ENCODE measurements at regions not wholly inside any gene's neighbourhood (a gene's known extent, or its start where the extent isn't known, plus 50 kb on each side); places are given as distances from the start of the nearest gene placed in this dataset.

- Histone ChIP-seq H3K4me2 (ENCODE audit: insufficient read depth, low read length, poor library complexity, severe bottlenecking) (no peak overlapping the region), H3K36me3 (replicated peaks in 1 of 2; ENCODE audit: control insufficient read depth in 2 of 2, insufficient read depth in 2 of 2, low read length in 2 of 2) (no peaks in the 10 kb centered on the region), H2AFZ (ENCODE audit: low read length) (no peak overlapping the region), H2BK15ac (ENCODE audit: low read length) (no peak overlapping the region), H3K27ac (replicated peaks; ENCODE audit: low read length) (no peak overlapping the region), H2BK5ac (ENCODE audit: low read length) (no peak overlapping the region), H2BK120ac (ENCODE audit: low read depth, low read length) (no peak overlapping the region), H2BK12ac (ENCODE audit: low read length) (no peak overlapping the region), H2AK5ac (ENCODE audit: low read depth, low read length) (no peak overlapping the region), H3K23ac (ENCODE audit: low read depth, low read length, poor library complexity) (no peak overlapping the region), H3K79me1 (ENCODE audit: low read depth, low read length) (no peaks in the 10 kb centered on the region), H4K8ac (ENCODE audit: low read depth, low read length) (no peak overlapping the region), H3K4me1 (ENCODE audit: control insufficient read depth in 2 of 2, insufficient read depth in 1 of 2, low read depth in 1 of 2, low read length in 2 of 2) (peaks cover 0 to 3% of the 10 kb centered on the region in 2 donors), H3K4ac (ENCODE audit: low read length) (no peak overlapping the region), H3K4me3 (ENCODE audit: low read length in 2 of 2) (no peak overlapping the region), H3K18ac (ENCODE audit: low read length) (no peak overlapping the region), H3K9ac (ENCODE audit: low read depth, low read length, poor library complexity) (no peak overlapping the region), H4K91ac (ENCODE audit: low read depth, low read length, poor library complexity) (no peak overlapping the region), H3K27me3 (ENCODE audit: control insufficient read depth in 3 of 3, insufficient read depth in 3 of 3, low read depth in 1 of 3, low read length in 3 of 3) (no peaks in the 10 kb centered on the region), H3K14ac (ENCODE audit: low read length) (no peak overlapping the region), H3K9me3 (replicated peaks in 1 of 2; ENCODE audit: control insufficient read depth in 2 of 2, insufficient read depth in 1 of 2, low read depth in 1 of 2, low read length in 2 of 2) (no peaks in the 10 kb centered on the region)
- WGBS, 2 donors (ENCODE audit: extremely low coverage in 2 of 2, insufficient read length in 2 of 2, insufficient replicate concordance in 1 of 2), result no CpG with 5 or more reads among the region's 4 CpGs
- DNase-seq (ENCODE audit: low spot score), result no peak
Measured at GRCh38 chr2:75799859-75800258, 89.1 kb upstream of the GCFC2 start.

- Histone ChIP-seq H3K9ac (ENCODE audit: low read depth, low read length, poor library complexity) (no peak overlapping the region), H3K4me2 (ENCODE audit: insufficient read depth, low read length, poor library complexity, severe bottlenecking) (no peak overlapping the region), H2BK15ac (ENCODE audit: low read length) (no peak overlapping the region), H4K8ac (ENCODE audit: low read depth, low read length) (no peak overlapping the region), H3K9me3 (replicated peaks in 1 of 2; ENCODE audit: control insufficient read depth in 2 of 2, insufficient read depth in 1 of 2, low read depth in 1 of 2, low read length in 2 of 2) (no peaks in the 10 kb centered on the region), H2AK5ac (ENCODE audit: low read depth, low read length) (no peak overlapping the region), H3K4me3 (ENCODE audit: low read length in 2 of 2) (no peak overlapping the region), H3K4ac (ENCODE audit: low read length) (no peak overlapping the region), H3K79me1 (ENCODE audit: low read depth, low read length) (no peaks in the 10 kb centered on the region), H4K91ac (ENCODE audit: low read depth, low read length, poor library complexity) (no peak overlapping the region), H3K23ac (ENCODE audit: low read depth, low read length, poor library complexity) (no peak overlapping the region), H3K18ac (ENCODE audit: low read length) (no peak overlapping the region), H2AFZ (ENCODE audit: low read length) (no peak overlapping the region), H2BK5ac (ENCODE audit: low read length) (no peak overlapping the region), H3K4me1 (ENCODE audit: control insufficient read depth in 2 of 2, insufficient read depth in 1 of 2, low read depth in 1 of 2, low read length in 2 of 2) (peaks cover 0 to 3% of the 10 kb centered on the region in 2 donors), H3K27ac (replicated peaks; ENCODE audit: low read length) (no peak overlapping the region), H3K14ac (ENCODE audit: low read length) (no peak overlapping the region), H3K27me3 (ENCODE audit: control insufficient read depth in 3 of 3, insufficient read depth in 3 of 3, low read depth in 1 of 3, low read length in 3 of 3) (no peaks in the 10 kb centered on the region), H3K36me3 (replicated peaks in 1 of 2; ENCODE audit: control insufficient read depth in 2 of 2, insufficient read depth in 2 of 2, low read length in 2 of 2) (no peaks in the 10 kb centered on the region), H2BK120ac (ENCODE audit: low read depth, low read length) (no peak overlapping the region), H2BK12ac (ENCODE audit: low read length) (no peak overlapping the region)
- no peak for DNase-seq (ENCODE audit: low spot score)
- WGBS, 2 donors (ENCODE audit: extremely low coverage in 2 of 2, insufficient read length in 2 of 2, insufficient replicate concordance in 1 of 2), result no CpG with 5 or more reads among the region's 4 CpGs
Measured at GRCh38 chr2:75798569-75798968, 87.9 kb upstream of the GCFC2 start.

DNA sequence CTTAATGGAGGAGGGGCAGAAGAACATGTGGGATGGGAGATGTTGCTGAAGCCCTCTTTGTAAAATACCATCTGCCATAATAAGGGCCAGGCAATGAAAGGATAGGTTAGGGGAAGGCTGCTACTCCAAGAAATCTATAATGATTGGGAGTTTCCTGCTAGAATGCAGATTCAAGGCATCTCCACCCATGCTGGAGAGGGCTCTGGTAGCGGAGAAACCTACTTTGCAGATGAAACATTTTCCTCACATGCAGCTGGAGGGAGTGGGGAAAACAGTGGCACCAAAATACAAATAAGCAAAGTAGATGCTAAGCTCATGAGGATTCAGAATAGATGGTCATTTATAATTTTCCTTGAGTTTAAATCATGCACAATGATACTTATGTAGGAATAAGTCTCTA, 82.3 kb upstream of the GCFC2 start:
- Histone ChIP-seq H2BK120ac (ENCODE audit: low read depth, low read length) (no peak overlapping the region), H3K4ac (ENCODE audit: low read length) (no peak overlapping the region), H3K4me3 (ENCODE audit: low read length in 2 of 2) (no peak overlapping the region), H3K36me3 (replicated peaks in 1 of 2; ENCODE audit: control insufficient read depth in 2 of 2, insufficient read depth in 2 of 2, low read length in 2 of 2) (no peaks in the 10 kb centered on the region), H3K27ac (replicated peaks; ENCODE audit: low read length) (no peak overlapping the region), H3K9me3 (replicated peaks in 1 of 2; ENCODE audit: control insufficient read depth in 2 of 2, insufficient read depth in 1 of 2, low read depth in 1 of 2, low read length in 2 of 2) (no peaks in the 10 kb centered on the region), H4K8ac (ENCODE audit: low read depth, low read length) (no peak overlapping the region), H3K18ac (ENCODE audit: low read length) (no peak overlapping the region), H3K23ac (ENCODE audit: low read depth, low read length, poor library complexity) (no peak overlapping the region), H3K4me2 (ENCODE audit: insufficient read depth, low read length, poor library complexity, severe bottlenecking) (no peak overlapping the region), H3K9ac (ENCODE audit: low read depth, low read length, poor library complexity) (no peak overlapping the region), H3K79me1 (ENCODE audit: low read depth, low read length) (no peaks in the 10 kb centered on the region), H3K14ac (ENCODE audit: low read length) (no peak overlapping the region), H2BK12ac (ENCODE audit: low read length) (no peak overlapping the region), H2AK5ac (ENCODE audit: low read depth, low read length) (no peak overlapping the region), H4K91ac (ENCODE audit: low read depth, low read length, poor library complexity) (no peak overlapping the region), H3K4me1 (ENCODE audit: control insufficient read depth in 2 of 2, insufficient read depth in 1 of 2, low read depth in 1 of 2, low read length in 2 of 2) (peaks cover 4% of the 10 kb centered on the region in 2 donors), H2AFZ (ENCODE audit: low read length) (no peak overlapping the region), H2BK15ac (ENCODE audit: low read length) (no peak overlapping the region), H3K27me3 (ENCODE audit: control insufficient read depth in 3 of 3, insufficient read depth in 3 of 3, low read depth in 1 of 3, low read length in 3 of 3) (no peaks in the 10 kb centered on the region), H2BK5ac (ENCODE audit: low read length) (no peak overlapping the region)
- no CpG with 5 or more reads among the region's 1 CpG for WGBS, 2 donors (ENCODE audit: extremely low coverage in 2 of 2, insufficient read length in 2 of 2, insufficient replicate concordance in 1 of 2)
- DNase-seq (ENCODE audit: low spot score), result no peak

- Histone ChIP-seq H2BK5ac (ENCODE audit: low read length) (no peak overlapping the region), H4K8ac (ENCODE audit: low read depth, low read length) (no peak overlapping the region), H2AK5ac (ENCODE audit: low read depth, low read length) (no peak overlapping the region), H3K4me2 (ENCODE audit: insufficient read depth, low read length, poor library complexity, severe bottlenecking) (no peak overlapping the region), H3K14ac (ENCODE audit: low read length) (no peak overlapping the region), H3K18ac (ENCODE audit: low read length) (no peak overlapping the region), H3K9ac (ENCODE audit: low read depth, low read length, poor library complexity) (no peak overlapping the region), H3K27ac (replicated peaks; ENCODE audit: low read length) (no peak overlapping the region), H2BK120ac (ENCODE audit: low read depth, low read length) (no peak overlapping the region), H3K4ac (ENCODE audit: low read length) (no peak overlapping the region), H2BK12ac (ENCODE audit: low read length) (no peak overlapping the region), H3K79me1 (ENCODE audit: low read depth, low read length) (no peaks in the 10 kb centered on the region), H3K27me3 (ENCODE audit: control insufficient read depth in 3 of 3, insufficient read depth in 3 of 3, low read depth in 1 of 3, low read length in 3 of 3) (no peaks in the 10 kb centered on the region), H3K4me1 (ENCODE audit: control insufficient read depth in 2 of 2, insufficient read depth in 1 of 2, low read depth in 1 of 2, low read length in 2 of 2) (peaks cover 4 to 5% of the 10 kb centered on the region in 2 donors), H4K91ac (ENCODE audit: low read depth, low read length, poor library complexity) (no peak overlapping the region), H3K23ac (ENCODE audit: low read depth, low read length, poor library complexity) (no peak overlapping the region), H3K4me3 (ENCODE audit: low read length in 2 of 2) (no peak overlapping the region), H2BK15ac (ENCODE audit: low read length) (no peak overlapping the region), H3K9me3 (replicated peaks in 1 of 2; ENCODE audit: control insufficient read depth in 2 of 2, insufficient read depth in 1 of 2, low read depth in 1 of 2, low read length in 2 of 2) (no peaks in the 10 kb centered on the region), H3K36me3 (replicated peaks in 1 of 2; ENCODE audit: control insufficient read depth in 2 of 2, insufficient read depth in 2 of 2, low read length in 2 of 2) (no peaks in the 10 kb centered on the region), H2AFZ (ENCODE audit: low read length) (no peak overlapping the region)
- no CpG with 5 or more reads among the region's 4 CpGs for WGBS, 2 donors (ENCODE audit: extremely low coverage in 2 of 2, insufficient read length in 2 of 2, insufficient replicate concordance in 1 of 2)
- DNase-seq (ENCODE audit: low spot score), result no peak
Measured at GRCh38 chr2:75792146-75792545, 81.4 kb upstream of the GCFC2 start.

All from neuronal stem cell (in vitro differentiated cells).